A673 (cell line): ENCODE measurements at regions not wholly inside any gene's neighbourhood (a gene's known extent, or its start where the extent isn't known, plus 50 kb on each side); places are given as distances from the start of the nearest gene placed in this dataset.

Experiments
- BruUV-seq: library from RNA; stranded (reverse); fragments of 400-500 nt; replicated peaks from 2 replicates; lab custom pipeline; 2021; lab: Mats Ljungman, UMichigan
- CTCF ChIA-PET: fragments of 300-600 bp; sonication (Branson Sonifier 250); formaldehyde crosslinking; loops from one replicate; lab custom pipeline; 2022; ENCODE audit warnings: antibody characterized with exemption; lab: Charles Lee
- POLR2A ChIA-PET: fragments of 300-600 bp; sonication (Branson Sonifier 250); formaldehyde crosslinking; loops from one replicate; lab custom pipeline; 2022; ENCODE audit warnings: antibody characterized with exemption; ENCODE audit not compliant: low non-redundant PET; lab: Charles Lee
- DNase-seq: peaks from one replicate; pipeline ENCODE4 v3.0.0-alpha.2; 2015; ENCODE audit warnings: low spot score
- H3K27ac ChIP-seq: fragments of 200-600 bp; sonication (generic); 2 replicates; pipeline ENCODE4 v1.5.1; 2016; ENCODE audit warnings: mixed run types, low read depth, mild to moderate bottlenecking, mixed read lengths, antibody characterized with exemption, low read length; ENCODE audit not compliant: poor library complexity, severe bottlenecking
- H3K27me3 ChIP-seq: fragments of 200-600 bp; sonication (generic); replicated peaks from 2 replicates; pipeline ENCODE4 v1.6.1; 2017; ENCODE audit warnings: mixed run types, low read depth, mild to moderate bottlenecking, mixed read lengths, antibody characterized with exemption, low read length; ENCODE audit not compliant: insufficient read depth, poor library complexity
- H3K36me3 ChIP-seq: fragments of 200-600 bp; sonication (generic); 2 replicates; pipeline ENCODE4 v1.6.1; 2016; ENCODE audit warnings: mixed run types, mild to moderate bottlenecking, mixed read lengths, antibody characterized with exemption, low read length; ENCODE audit not compliant: insufficient read depth, poor library complexity, severe bottlenecking
- H3K4me1 ChIP-seq: fragments of 200-600 bp; sonication (generic); 2 replicates; pipeline ENCODE4 v1.6.1; 2017; ENCODE audit warnings: mixed run types, mild to moderate bottlenecking, mixed read lengths, antibody characterized with exemption, low read length; ENCODE audit not compliant: insufficient read depth, poor library complexity, severe bottlenecking
- H3K4me3 ChIP-seq: fragments of 200-600 bp; sonication (generic); 2 replicates; pipeline ENCODE4 v1.5.1; 2016; ENCODE audit warnings: low read depth, mixed run types, mild to moderate bottlenecking, mixed read lengths, low read length; ENCODE audit not compliant: poor library complexity, severe bottlenecking
- H3K9me3 ChIP-seq: fragments of 200-600 bp; sonication (generic); 2 replicates; pipeline ENCODE4 v1.6.1; 2016; ENCODE audit warnings: mixed run types, low read depth, mild to moderate bottlenecking, mixed read lengths, antibody characterized with exemption, low read length; ENCODE audit not compliant: poor library complexity, severe bottlenecking
- EZH2 ChIP-seq: fragments of 200-600 bp; sonication (generic); IDR thresholded peaks from 2 replicates; pipeline ENCODE4 v1.6.1; 2017; ENCODE audit warnings: borderline replicate concordance, low read depth, mild to moderate bottlenecking, mixed read lengths, antibody characterized with exemption, low read length; ENCODE audit not compliant: poor library complexity, severe bottlenecking
- intact Hi-C: fragments of 100-400 bp; cut with micrococcal nuclease; formaldehyde crosslinking; loops from one replicate; pipeline ENCODE4 v1.10.0; 2022; ENCODE audit not compliant: unreplicated experiment
- TF ChIP-seq, protein P1 (sequence below): fragments of 300-800, 200-600 bp; sonication (generic); conservative IDR thresholded peaks from 2 replicates; pipeline ENCODE4 v1.5.1; 2017; ENCODE audit warnings: low read depth, mild to moderate bottlenecking, antibody characterized with exemption, low read length, moderate library complexity, mixed read lengths

DNA sequence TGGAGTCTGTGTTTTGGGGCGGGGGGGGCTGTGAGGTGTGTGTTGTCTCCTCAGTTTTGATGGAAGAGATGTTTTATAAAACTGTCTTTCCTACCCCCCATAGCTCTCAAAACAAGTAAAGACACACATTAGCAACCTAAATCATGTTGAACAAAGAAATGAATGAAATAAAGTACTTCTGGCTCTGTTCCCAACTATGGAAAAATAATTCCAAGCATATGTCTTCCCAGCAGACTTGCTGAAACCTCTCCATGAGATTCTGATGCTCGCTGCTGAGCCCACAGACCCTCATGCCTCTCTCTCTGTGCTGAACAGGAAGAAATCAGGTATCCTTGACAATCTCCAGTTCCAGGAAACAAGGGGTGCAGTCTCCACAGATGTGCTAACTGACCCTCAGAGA, 226.7 kb upstream of the KLHL29 start:
- Histone ChIP-seq H3K27ac (no peak overlapping the region), H3K36me3 (no peaks in the 10 kb centered on the region), H3K4me1 (no peaks in the 10 kb centered on the region), H3K27me3 (peaks cover 3% of the 10 kb centered on the region), H3K9me3 (no peaks in the 10 kb centered on the region), H3K4me3 (no peak overlapping the region)
- no peak for DNase-seq
- CTCF ChIA-PET: no interaction called here
- intact Hi-C loops: no loop called here
- POLR2A ChIA-PET: no interaction called here
- BruUV-seq: no TSS peak
- no peak for TF ChIP-seq EZH2
- TF ChIP-seq, protein P1, sequence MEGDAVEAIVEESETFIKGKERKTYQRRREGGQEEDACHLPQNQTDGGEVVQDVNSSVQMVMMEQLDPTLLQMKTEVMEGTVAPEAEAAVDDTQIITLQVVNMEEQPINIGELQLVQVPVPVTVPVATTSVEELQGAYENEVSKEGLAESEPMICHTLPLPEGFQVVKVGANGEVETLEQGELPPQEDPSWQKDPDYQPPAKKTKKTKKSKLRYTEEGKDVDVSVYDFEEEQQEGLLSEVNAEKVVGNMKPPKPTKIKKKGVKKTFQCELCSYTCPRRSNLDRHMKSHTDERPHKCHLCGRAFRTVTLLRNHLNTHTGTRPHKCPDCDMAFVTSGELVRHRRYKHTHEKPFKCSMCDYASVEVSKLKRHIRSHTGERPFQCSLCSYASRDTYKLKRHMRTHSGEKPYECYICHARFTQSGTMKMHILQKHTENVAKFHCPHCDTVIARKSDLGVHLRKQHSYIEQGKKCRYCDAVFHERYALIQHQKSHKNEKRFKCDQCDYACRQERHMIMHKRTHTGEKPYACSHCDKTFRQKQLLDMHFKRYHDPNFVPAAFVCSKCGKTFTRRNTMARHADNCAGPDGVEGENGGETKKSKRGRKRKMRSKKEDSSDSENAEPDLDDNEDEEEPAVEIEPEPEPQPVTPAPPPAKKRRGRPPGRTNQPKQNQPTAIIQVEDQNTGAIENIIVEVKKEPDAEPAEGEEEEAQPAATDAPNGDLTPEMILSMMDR: no peak

- CTCF ChIA-PET: no interaction called here
These were observed 225.1 kb upstream of the KLHL29 start for GRCh38 chr2:23159746-23160405.

DNA sequence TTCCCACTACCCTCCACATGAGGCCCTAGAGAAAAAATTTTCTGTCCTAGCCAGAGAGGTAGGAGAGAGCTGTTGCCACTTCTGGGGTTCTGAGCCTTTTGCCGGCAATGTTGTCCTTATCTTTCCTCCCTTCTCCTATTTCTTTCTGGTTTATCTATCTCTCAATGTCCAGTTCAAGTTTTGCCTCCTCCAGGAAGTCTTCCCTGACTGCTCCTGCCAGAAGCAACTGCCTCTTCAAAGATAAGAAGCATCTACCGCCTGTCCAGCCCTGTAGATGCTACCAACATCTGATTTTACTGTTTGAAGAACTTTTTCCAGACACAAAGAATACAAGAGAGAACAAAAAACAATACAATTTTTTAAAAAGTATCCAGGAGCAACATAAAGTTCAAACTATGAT, 220.8 kb upstream of the KLHL29 start:
- ChIA-PET CTCF (no interaction called here), POLR2A (no interaction called here)
- no peak for TF ChIP-seq EZH2
- TF ChIP-seq, protein P1: no peak
- Histone ChIP-seq H3K27ac (no peak overlapping the region), H3K4me1 (no peaks in the 10 kb centered on the region), H3K4me3 (no peak overlapping the region), H3K9me3 (no peaks in the 10 kb centered on the region), H3K27me3 (peaks cover 10% of the 10 kb centered on the region), H3K36me3 (no peaks in the 10 kb centered on the region)
- BruUV-seq: no TSS peak
- intact Hi-C loops: no loop called here
- no peak for DNase-seq

More at GRCh38 chr2:23159746-23160405, 225.1 kb upstream of the KLHL29 start:
- BruUV-seq: no TSS peak
- Histone ChIP-seq H3K27me3 (no peaks in the 10 kb centered on the region), H3K27ac (no peak overlapping the region), H3K9me3 (no peaks in the 10 kb centered on the region), H3K36me3 (no peaks in the 10 kb centered on the region), H3K4me1 (no peaks in the 10 kb centered on the region), H3K4me3 (no peak overlapping the region)
- no peak for TF ChIP-seq EZH2
- intact Hi-C loops: no loop called here
- no peak for DNase-seq
- POLR2A ChIA-PET: no interaction called here

DNA sequence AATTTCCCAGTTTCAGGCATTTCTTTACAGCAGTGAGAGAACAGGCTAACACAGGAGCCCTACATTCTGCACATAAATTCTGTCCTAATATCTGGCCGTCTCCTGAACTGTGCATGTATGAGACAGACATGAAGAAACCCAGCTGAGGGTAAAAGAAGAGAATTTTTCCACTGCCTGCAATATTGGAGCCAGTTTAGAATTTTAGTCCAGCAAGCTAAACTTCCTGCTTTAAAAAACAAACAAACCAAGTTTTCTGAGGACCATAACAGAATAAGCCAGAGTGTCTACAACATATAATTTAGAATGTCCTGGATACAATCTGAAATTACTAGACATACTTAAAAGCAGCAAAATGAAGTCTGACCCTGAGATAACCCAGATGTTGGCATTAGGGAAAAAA, 215.1 kb upstream of the KLHL29 start:
- intact Hi-C loops: no loop called here
- H3K27me3 ChIP-seq: peaks cover 23% of the 10 kb centered on the region
- H3K27ac ChIP-seq: no peak overlapping the region
- H3K9me3 ChIP-seq: no peaks in the 10 kb centered on the region
- ChIA-PET CTCF (no interaction called here), POLR2A (no interaction called here)
- H3K4me3 ChIP-seq: no peak overlapping the region
- BruUV-seq: no TSS peak
- no peak for TF ChIP-seq EZH2
- TF ChIP-seq, protein P1: no peak
- H3K36me3 ChIP-seq: no peaks in the 10 kb centered on the region
- H3K4me1 ChIP-seq: no peaks in the 10 kb centered on the region
- DNase-seq: no peak
